Naive thymus-derived CD4-positive, alpha-beta T cell (primary cell): ENCODE measurements at regions not wholly inside any gene's neighbourhood (a gene's known extent, or its start where the extent isn't known, plus 50 kb on each side); places are given as distances from the start of the nearest gene placed in this dataset.

Experiments used
- ATAC-seq: fragments of 150-1000 bp; cut with Tn5 transposase; 2 replicates; pipeline ENCODE4 v1.10.0; 2021; ENCODE audit warnings: mild to moderate bottlenecking, moderate library complexity
- CTCF ChIA-PET: fragments of 350-600 bp; sonication (Branson Sonifier 250); formaldehyde crosslinking; loops from one replicate; lab custom pipeline; 2021; ENCODE audit warnings: antibody characterized with exemption; lab: Charles Lee
- POLR2A ChIA-PET: fragments of 350-600 bp; sonication (Branson Sonifier 250); formaldehyde crosslinking; loops from one replicate; lab custom pipeline; 2021; ENCODE audit warnings: antibody characterized with exemption, inconsistent platforms; lab: Charles Lee
- DNase-seq, 9 donors: peaks; one replicate each; pipeline versions ENCODE4 v3.0.0 to v3.0.0-alpha.2; 2020 to 2022; ENCODE audit warnings: mixed read lengths in 1 of 9
- H3K27ac ChIP-seq: one replicate; pipeline ENCODE4 v1.7.0; 2013; ENCODE audit warnings: mild to moderate bottlenecking, low read depth, low read length, moderate library complexity
- H3K27me3 ChIP-seq, 2 donors: one replicate each; pipeline ENCODE4 v1.7.0; 2013; ENCODE audit warnings: low read length in 2 of 2, mild to moderate bottlenecking in 2 of 2, moderate library complexity in 2 of 2; ENCODE audit not compliant: control insufficient read depth in 2 of 2, insufficient read depth in 2 of 2
- H3K36me3 ChIP-seq, 3 experiments: 1 replicate in 2 of 3; 2 replicates in 1 of 3; pipeline ENCODE4 v1.7.0; 2013; ENCODE audit warnings: low read length in 3 of 3, mild to moderate bottlenecking in 3 of 3, moderate library complexity in 1 of 3; ENCODE audit not compliant: insufficient read depth in 3 of 3, control insufficient read depth in 2 of 3
- H3K4me1 ChIP-seq, 2 donors: one replicate each; pipeline ENCODE4 v1.7.0; 2013; ENCODE audit warnings: low read length in 2 of 2, mild to moderate bottlenecking in 2 of 2, moderate library complexity in 1 of 2; ENCODE audit not compliant: control insufficient read depth in 2 of 2, insufficient read depth in 2 of 2
- H3K4me3 ChIP-seq: 2 replicates; pipeline ENCODE4 v1.7.0; 2013; ENCODE audit warnings: mild to moderate bottlenecking, low read length
- H3K9me3 ChIP-seq, 3 experiments: 1 replicate in 2 of 3; 2 replicates in 1 of 3; pipeline ENCODE4 v1.7.0; 2013; ENCODE audit warnings: low read length in 3 of 3; ENCODE audit not compliant: control insufficient read depth in 2 of 3
- H3K27ac Mint-ChIP-seq, 9 donors: one replicate each; pipeline ENCODE4 v1.8.0; 2020 to 2022; ENCODE audit warnings: mixed read lengths in 9 of 9, mild to moderate bottlenecking in 8 of 9, moderate library complexity in 5 of 9, inconsistent platforms in 2 of 9
- H3K27me3 Mint-ChIP-seq, 5 donors: one replicate each; pipeline ENCODE4 v1.8.0; 2021 to 2022; ENCODE audit warnings: mixed read lengths in 5 of 5, mild to moderate bottlenecking in 1 of 5
- H3K36me3 Mint-ChIP-seq, 5 donors: one replicate each; pipeline ENCODE4 v1.8.0; 2020 to 2022; ENCODE audit warnings: mixed read lengths in 5 of 5, mild to moderate bottlenecking in 3 of 5, inconsistent platforms in 1 of 5
- H3K4me1 Mint-ChIP-seq, 7 donors: one replicate each; pipeline ENCODE4 v1.8.0; 2020 to 2022; ENCODE audit warnings: mixed read lengths in 7 of 7, mild to moderate bottlenecking in 3 of 7, inconsistent platforms in 1 of 7
- H3K4me3 Mint-ChIP-seq, 10 donors: one replicate each; pipeline ENCODE4 v1.8.0; 2020 to 2022; ENCODE audit warnings: mild to moderate bottlenecking in 10 of 10, mixed read lengths in 10 of 10, moderate library complexity in 6 of 10, inconsistent platforms in 2 of 10
- H3K9me3 Mint-ChIP-seq, 11 donors: one replicate each; pipeline ENCODE4 v1.8.0; 2020 to 2022; ENCODE audit warnings: mixed read lengths in 11 of 11, mild to moderate bottlenecking in 4 of 11, inconsistent platforms in 1 of 11, moderate library complexity in 1 of 11
- intact Hi-C, 2 donors: fragments of 100-400 bp; cut with micrococcal nuclease; formaldehyde crosslinking; loops; one replicate each; pipeline ENCODE4 v1.15.1; 2023

DNA sequence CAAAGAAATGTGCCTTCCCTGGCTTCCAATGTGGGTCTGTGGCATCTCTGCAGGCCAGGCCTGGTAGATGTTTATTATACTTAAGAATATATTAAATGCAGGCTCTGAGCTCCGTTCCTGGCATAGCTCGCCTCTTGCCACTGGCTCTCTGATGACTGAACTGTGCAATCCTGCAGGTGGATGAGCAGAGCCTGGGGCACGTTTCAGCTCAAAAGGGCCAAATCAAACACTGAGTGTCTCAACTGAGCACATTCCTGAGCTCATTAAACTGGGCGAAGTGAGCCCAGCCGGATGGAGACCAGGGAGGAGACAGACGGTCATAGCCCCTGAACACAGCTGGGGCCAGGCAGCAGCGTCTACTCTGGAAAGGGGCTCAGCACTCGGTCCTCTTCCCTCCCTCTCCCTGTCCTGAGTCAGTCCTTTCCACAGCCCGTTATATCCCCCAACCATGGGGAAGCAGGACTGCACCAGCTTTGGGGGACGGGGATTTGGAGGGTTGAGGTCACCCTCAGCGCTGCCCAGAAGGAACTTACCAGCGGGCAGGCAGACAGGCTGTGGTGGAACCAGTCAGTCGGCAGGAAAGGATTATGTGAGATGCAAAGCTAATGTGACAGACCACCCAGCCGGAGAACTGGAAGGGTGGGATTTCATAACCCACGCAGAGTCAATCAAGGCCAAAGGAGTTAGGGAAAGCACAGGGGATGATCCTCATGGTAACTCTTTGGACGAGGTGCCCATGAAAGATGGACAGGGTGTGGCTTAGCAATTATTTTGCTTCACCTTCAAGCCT is 77.4 kb upstream of the ANKRD34C start:
- Histone ChIP-seq H3K4me1 (no peaks in the 10 kb centered on the region), H3K4me3 (no peak overlapping the region), H3K27me3 (no peaks in the 10 kb centered on the region), H3K27ac (no peak overlapping the region), H3K9me3 (no peaks in the 10 kb centered on the region), H3K36me3 (no peaks in the 10 kb centered on the region)
- DNase-seq (no peak), ATAC-seq (no peak)
- peaks cover 28 to 64% (median 44%) of the 10 kb centered on the region in 5 donors for H3K27me3 Mint-ChIP-seq
- intact Hi-C loops: no loop called here
- ChIA-PET CTCF (interaction anchor here (1.0 kb wide), 1 partner anchor 21 kb away, joined by 3 read pairs; no protein-coding TSS in a partner anchor), POLR2A (no interaction called here)
- no peaks in the 10 kb centered on the region for H3K4me1 Mint-ChIP-seq
- H3K4me3 Mint-ChIP-seq: no peak overlapping the region
- H3K9me3 Mint-ChIP-seq: no peaks in the 10 kb centered on the region
- H3K36me3 Mint-ChIP-seq: no peaks in the 10 kb centered on the region
- no peak overlapping the region for H3K27ac Mint-ChIP-seq

DNA sequence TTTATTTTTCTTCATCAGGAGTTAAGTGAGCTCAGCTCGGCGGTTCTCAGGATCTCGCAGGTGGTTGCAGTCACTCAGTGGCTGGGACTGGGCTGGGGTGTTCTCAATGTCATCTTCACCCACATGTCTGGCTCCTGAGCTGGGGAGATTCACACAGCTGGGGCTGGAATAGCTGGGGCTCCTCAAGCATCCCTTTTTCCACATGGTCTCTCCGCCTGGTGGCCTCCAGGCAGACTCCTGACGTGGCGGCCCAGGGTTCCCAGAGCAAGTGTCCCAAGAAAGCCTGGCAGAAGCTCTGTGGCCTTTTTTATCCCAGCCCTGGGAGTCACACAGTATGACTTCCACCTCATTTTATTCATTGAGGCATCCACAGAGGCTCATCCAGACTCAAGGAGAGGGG is 84.1 kb upstream of the ANKRD34C start:
- no peaks in the 10 kb centered on the region for H3K36me3 Mint-ChIP-seq

DNA sequence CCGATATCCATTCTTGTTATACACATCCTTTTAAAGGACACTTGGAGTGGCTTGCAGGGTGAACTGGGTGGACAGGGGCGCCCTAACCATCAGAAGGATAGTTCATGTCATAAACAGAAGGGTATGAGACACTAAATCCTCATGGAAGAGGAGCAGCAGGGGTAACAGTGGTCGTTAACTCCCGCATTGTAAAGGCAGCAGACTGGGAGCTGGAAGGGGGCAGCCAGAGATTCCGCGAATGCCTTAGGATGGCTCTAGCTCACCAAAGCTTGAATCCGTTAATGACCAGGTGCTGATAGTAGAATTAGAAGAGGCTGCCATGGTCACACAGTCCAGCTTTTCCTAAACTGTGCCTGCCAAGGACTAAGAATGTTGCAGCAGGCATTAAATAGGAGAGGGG is 85.2 kb upstream of the ANKRD34C start:
- DNase-seq (no peak), ATAC-seq (no peak)
- H3K4me3 Mint-ChIP-seq: no peak overlapping the region
- no peaks in the 10 kb centered on the region for H3K4me1 Mint-ChIP-seq
- ChIA-PET CTCF (interaction anchor here (0.6 kb wide), 1 partner anchor 13 kb away, joined by 3 read pairs; no protein-coding TSS in a partner anchor), POLR2A (no interaction called here)
- Histone ChIP-seq H3K36me3 (no peaks in the 10 kb centered on the region), H3K27me3 (peaks cover 0 to 4% of the 10 kb centered on the region in 2 donors), H3K9me3 (no peaks in the 10 kb centered on the region), H3K4me3 (no peak overlapping the region), H3K27ac (no peak overlapping the region), H3K4me1 (no peaks in the 10 kb centered on the region)
- no peaks in the 10 kb centered on the region for H3K36me3 Mint-ChIP-seq
- H3K27ac Mint-ChIP-seq: no peak overlapping the region
- no peaks in the 10 kb centered on the region for H3K9me3 Mint-ChIP-seq
- H3K27me3 Mint-ChIP-seq: peaks cover 16 to 33% (median 23%) of the 10 kb centered on the region in 5 donors
- intact Hi-C loops: no loop called here

More for the DNA sequence above, 84.1 kb upstream of the ANKRD34C start:
- Histone ChIP-seq H3K4me1 (no peaks in the 10 kb centered on the region), H3K27ac (no peak overlapping the region), H3K4me3 (no peak overlapping the region), H3K9me3 (no peaks in the 10 kb centered on the region), H3K27me3 (peaks cover 0 to under 1% of the 10 kb centered on the region in 2 donors), H3K36me3 (no peaks in the 10 kb centered on the region)
- DNase-seq: no peak
- H3K4me3 Mint-ChIP-seq: no peak overlapping the region
- CTCF ChIA-PET: no interaction called here
- H3K27ac Mint-ChIP-seq: no peak overlapping the region
- intact Hi-C loops: no loop called here
- peaks cover 16 to 39% (median 28%) of the 10 kb centered on the region in 5 donors for H3K27me3 Mint-ChIP-seq
- H3K4me1 Mint-ChIP-seq: no peaks in the 10 kb centered on the region
- H3K9me3 Mint-ChIP-seq: no peaks in the 10 kb centered on the region
- POLR2A ChIA-PET: no interaction called here
- no peak for ATAC-seq

DNA sequence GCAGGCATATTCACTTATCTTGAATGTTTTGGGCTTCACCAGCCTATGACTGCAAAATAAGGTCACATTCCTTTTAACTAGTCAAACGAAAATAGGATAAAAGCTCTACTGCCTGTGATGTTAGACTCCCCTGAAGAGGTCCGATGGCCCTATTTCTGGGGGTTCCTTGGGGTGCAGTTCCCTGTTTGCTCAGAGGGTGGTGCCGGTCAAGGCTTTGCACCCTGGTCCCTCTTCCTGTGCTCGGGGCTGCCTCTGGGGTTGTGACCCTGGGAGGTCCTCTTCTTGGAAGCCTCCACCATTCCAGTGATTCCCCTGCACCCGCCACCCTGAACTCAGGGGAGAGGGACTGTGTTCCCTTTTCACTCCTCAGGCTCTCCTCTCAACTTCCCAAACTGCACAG is 86.7 kb upstream of the ANKRD34C start:
- POLR2A ChIA-PET: no interaction called here

DNA sequence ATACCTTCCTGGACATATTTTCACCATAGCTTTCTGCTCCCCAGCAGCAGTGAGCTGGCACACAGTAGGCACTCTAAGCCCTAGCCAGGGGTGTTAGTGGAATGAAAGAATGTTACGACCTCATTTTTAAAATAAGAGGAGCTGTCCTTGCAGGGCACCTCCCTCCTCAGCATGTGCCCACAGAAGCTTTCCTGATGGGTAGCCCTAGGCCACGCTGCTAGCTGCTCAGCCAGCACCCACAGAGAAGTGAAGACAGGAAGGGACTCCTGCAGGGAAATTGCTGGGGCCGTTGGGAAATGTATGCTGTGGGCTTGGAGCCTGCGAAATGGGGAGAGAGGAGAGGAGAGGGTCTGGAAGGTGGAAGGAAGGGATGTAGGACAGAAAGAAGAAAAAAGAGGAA is 87.3 kb upstream of the ANKRD34C start:
- H3K27ac Mint-ChIP-seq: peak overlapping the region in 1 of 9 donors; percentile 74
- ATAC-seq: no peak
- no peak overlapping the region for H3K4me3 Mint-ChIP-seq
- H3K36me3 Mint-ChIP-seq: no peaks in the 10 kb centered on the region
- POLR2A ChIA-PET: no interaction called here
- DNase-seq: no peak
- peaks cover 0 to 4% of the 10 kb centered on the region in 2 donors for H3K27me3 ChIP-seq
- no peaks in the 10 kb centered on the region for H3K4me1 ChIP-seq
- intact Hi-C loops: no loop called here
- no peaks in the 10 kb centered on the region for H3K9me3 Mint-ChIP-seq
- no peaks in the 10 kb centered on the region for H3K4me1 Mint-ChIP-seq
- no peaks in the 10 kb centered on the region for H3K36me3 ChIP-seq
- H3K4me3 ChIP-seq: no peak overlapping the region
- no peak overlapping the region for H3K27ac ChIP-seq
- CTCF ChIA-PET: interaction anchor here (0.9 kb wide), 1 partner anchor 11 kb away, joined by 3 read pairs; no protein-coding TSS in a partner anchor
- peaks cover 9 to 45% (median 19%) of the 10 kb centered on the region in 5 donors for H3K27me3 Mint-ChIP-seq
- H3K9me3 ChIP-seq: no peaks in the 10 kb centered on the region

More for the DNA sequence above, 86.7 kb upstream of the ANKRD34C start:
- H3K27ac Mint-ChIP-seq: no peak overlapping the region
- no peaks in the 10 kb centered on the region for H3K9me3 Mint-ChIP-seq
- CTCF ChIA-PET: no interaction called here
- no peak for ATAC-seq
- H3K4me3 ChIP-seq: no peak overlapping the region
- H3K36me3 ChIP-seq: no peaks in the 10 kb centered on the region
- H3K4me1 Mint-ChIP-seq: no peaks in the 10 kb centered on the region
- H3K4me1 ChIP-seq: no peaks in the 10 kb centered on the region
- peaks cover 0 to 4% of the 10 kb centered on the region in 2 donors for H3K27me3 ChIP-seq
- intact Hi-C loops: no loop called here
- DNase-seq: no peak
- no peak overlapping the region for H3K27ac ChIP-seq
- H3K9me3 ChIP-seq: no peaks in the 10 kb centered on the region
- no peak overlapping the region for H3K4me3 Mint-ChIP-seq
- H3K27me3 Mint-ChIP-seq: peaks cover 12 to 44% (median 19%) of the 10 kb centered on the region in 5 donors
- H3K36me3 Mint-ChIP-seq: no peaks in the 10 kb centered on the region

DNA sequence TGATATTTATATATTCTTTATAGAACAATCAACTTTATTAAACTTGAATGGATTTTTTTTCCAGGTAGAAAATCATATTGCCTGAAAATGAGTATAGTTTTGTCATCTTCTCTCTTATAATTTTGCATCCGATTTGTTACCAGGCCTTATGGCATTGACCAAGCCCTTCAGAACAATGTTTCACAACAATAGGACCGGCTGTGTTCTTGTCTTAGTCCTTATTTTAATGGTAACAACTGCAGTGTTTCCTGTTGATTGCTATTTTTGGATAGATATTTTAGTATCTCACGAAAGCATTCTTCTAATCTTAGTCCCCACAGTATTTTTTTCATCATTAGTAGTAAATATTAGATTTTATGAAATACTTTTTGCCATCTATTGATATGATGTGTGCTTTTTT is 88.1 kb upstream of the ANKRD34C start:
- no peaks in the 10 kb centered on the region for H3K9me3 ChIP-seq
- intact Hi-C loops: no loop called here
- Mint-ChIP-seq H3K9me3 (no peaks in the 10 kb centered on the region), H3K4me3 (no peak overlapping the region), H3K27ac (no peak overlapping the region), H3K27me3 (peaks cover 9 to 41% (median 19%) of the 10 kb centered on the region in 5 donors), H3K4me1 (no peaks in the 10 kb centered on the region), H3K36me3 (no peaks in the 10 kb centered on the region)
- no peak for ATAC-seq
- no peak overlapping the region for H3K27ac ChIP-seq
- DNase-seq: no peak
- no peak overlapping the region for H3K4me3 ChIP-seq
- ChIA-PET POLR2A (no interaction called here), CTCF (interaction anchor here (0.9 kb wide), 1 partner anchor 10 kb away, joined by 3 read pairs; no protein-coding TSS in a partner anchor)
- no peaks in the 10 kb centered on the region for H3K4me1 ChIP-seq
- H3K36me3 ChIP-seq: no peaks in the 10 kb centered on the region
- H3K27me3 ChIP-seq: peaks cover 0 to 4% of the 10 kb centered on the region in 2 donors
